ENCODE measurements at regions not wholly inside any gene's neighbourhood (a gene's known extent, or its start where the extent isn't known, plus 50 kb on each side); places are given as distances from the start of the nearest gene placed in this dataset.
A peak's percentile ranks its signal among the peaks of the same experiment; 100 is the strongest.
"Not testable (repeated sequence)": the region's sequence is repeated elsewhere in the genome, so short reads cannot be mapped to it uniquely, and the experiment has no call there.

DNA sequence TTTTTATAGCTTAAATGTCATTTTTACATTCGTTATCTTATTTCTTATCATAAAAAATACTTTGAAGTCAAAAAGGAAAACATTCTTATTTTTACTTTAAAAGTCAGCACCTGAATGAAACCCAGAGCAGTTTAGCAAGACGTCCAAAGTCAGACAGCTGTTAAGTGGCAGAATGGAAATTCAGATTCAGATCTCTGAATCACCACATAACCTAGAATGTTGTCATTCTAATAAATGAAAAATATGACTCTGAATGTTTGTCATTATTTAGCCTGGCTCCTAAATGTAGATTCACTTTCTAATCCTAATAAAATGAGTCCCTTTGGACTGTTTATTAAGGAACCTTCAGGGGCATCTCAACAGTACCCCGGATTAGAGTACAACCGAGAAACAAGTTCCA is 75.2 kb upstream of the RGS7 start:
- TF ChIP-seq, protein P1, sequence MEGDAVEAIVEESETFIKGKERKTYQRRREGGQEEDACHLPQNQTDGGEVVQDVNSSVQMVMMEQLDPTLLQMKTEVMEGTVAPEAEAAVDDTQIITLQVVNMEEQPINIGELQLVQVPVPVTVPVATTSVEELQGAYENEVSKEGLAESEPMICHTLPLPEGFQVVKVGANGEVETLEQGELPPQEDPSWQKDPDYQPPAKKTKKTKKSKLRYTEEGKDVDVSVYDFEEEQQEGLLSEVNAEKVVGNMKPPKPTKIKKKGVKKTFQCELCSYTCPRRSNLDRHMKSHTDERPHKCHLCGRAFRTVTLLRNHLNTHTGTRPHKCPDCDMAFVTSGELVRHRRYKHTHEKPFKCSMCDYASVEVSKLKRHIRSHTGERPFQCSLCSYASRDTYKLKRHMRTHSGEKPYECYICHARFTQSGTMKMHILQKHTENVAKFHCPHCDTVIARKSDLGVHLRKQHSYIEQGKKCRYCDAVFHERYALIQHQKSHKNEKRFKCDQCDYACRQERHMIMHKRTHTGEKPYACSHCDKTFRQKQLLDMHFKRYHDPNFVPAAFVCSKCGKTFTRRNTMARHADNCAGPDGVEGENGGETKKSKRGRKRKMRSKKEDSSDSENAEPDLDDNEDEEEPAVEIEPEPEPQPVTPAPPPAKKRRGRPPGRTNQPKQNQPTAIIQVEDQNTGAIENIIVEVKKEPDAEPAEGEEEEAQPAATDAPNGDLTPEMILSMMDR (conservative IDR thresholded peaks at IDR 0.05), result no peak
- Mint-ChIP-seq H3K4me3 (no peak overlapping the region), H3K36me3 (no peaks in the 10 kb centered on the region), H3K27me3 (peaks cover 25% of the 10 kb centered on the region), H3K4me1 (ENCODE audit: unreplicated experiment) (no peaks in the 10 kb centered on the region), H3K27ac (no peak overlapping the region), H3K9me3 (peaks cover 7% of the 10 kb centered on the region)
- DNase-seq (ENCODE audit: extremely low spot score, unreplicated experiment), result no peak

DNA sequence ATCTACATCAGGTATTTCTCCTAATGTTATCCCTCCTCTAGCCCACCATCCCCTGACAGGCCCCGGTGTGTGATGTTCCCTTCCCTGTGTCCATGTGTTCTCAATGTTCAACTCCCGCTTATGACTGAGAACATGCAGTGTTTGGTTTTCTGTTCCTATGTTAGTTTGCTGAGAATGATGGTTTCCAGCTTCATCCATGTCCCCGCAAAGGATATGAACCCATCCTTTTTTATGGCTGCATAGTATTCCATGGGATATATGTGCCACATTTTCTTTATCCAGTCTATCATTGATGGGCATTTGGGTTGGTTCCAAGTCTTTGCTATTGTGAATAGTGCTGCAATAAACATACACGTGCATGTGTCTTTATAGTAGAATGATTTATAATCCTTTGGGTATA is 68.1 kb upstream of the RGS7 start:
- H3K27ac Mint-ChIP-seq, result not testable (repeated sequence)
- Mint-ChIP-seq H3K27me3 (peaks cover 71% of the 10 kb centered on the region), H3K4me3 (peak overlapping the region; percentile 78)

DNA sequence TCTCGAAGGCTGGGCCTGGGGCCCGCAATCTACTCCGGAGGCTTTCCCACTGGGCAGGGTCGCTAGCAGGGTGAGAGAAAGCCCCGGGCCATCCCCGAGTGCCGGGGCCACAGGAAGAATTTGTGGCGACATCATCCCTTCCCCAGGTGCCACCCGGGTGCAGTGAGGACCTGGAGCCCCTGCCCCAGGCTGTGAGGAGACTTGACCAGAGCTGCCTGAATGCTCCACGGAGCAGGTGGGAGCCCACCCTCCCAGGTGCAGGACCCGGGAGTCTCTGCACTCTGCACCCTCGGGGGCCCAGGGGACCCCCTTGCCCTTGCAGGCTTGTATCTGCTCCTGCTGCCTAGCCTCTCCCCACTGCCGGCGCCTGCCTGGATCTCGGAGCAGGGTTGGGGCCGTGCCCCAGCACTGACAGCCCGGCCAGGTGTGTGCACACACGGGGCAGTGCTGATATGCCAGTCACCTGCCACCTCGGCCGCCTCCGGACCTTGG is 67.5 kb upstream of the RGS7 start:
- Mint-ChIP-seq H3K27ac (no peak overlapping the region), H3K4me3 (no peak overlapping the region), H3K36me3 (no peaks in the 10 kb centered on the region), H3K4me1 (ENCODE audit: unreplicated experiment) (peaks cover 4% of the 10 kb centered on the region), H3K27me3 (peaks cover 70% of the 10 kb centered on the region), H3K9me3 (peaks cover 5% of the 10 kb centered on the region)
- TF ChIP-seq, protein P1 (conservative IDR thresholded peaks at IDR 0.05), result no peak
- DNase-seq (ENCODE audit: extremely low spot score, unreplicated experiment), result no peak

More for the DNA sequence above, 68.1 kb upstream of the RGS7 start:
- H3K36me3 Mint-ChIP-seq; DNase-seq (ENCODE audit: extremely low spot score, unreplicated experiment); H3K9me3 Mint-ChIP-seq; H3K4me1 Mint-ChIP-seq (ENCODE audit: unreplicated experiment): not testable (repeated sequence)

DNA sequence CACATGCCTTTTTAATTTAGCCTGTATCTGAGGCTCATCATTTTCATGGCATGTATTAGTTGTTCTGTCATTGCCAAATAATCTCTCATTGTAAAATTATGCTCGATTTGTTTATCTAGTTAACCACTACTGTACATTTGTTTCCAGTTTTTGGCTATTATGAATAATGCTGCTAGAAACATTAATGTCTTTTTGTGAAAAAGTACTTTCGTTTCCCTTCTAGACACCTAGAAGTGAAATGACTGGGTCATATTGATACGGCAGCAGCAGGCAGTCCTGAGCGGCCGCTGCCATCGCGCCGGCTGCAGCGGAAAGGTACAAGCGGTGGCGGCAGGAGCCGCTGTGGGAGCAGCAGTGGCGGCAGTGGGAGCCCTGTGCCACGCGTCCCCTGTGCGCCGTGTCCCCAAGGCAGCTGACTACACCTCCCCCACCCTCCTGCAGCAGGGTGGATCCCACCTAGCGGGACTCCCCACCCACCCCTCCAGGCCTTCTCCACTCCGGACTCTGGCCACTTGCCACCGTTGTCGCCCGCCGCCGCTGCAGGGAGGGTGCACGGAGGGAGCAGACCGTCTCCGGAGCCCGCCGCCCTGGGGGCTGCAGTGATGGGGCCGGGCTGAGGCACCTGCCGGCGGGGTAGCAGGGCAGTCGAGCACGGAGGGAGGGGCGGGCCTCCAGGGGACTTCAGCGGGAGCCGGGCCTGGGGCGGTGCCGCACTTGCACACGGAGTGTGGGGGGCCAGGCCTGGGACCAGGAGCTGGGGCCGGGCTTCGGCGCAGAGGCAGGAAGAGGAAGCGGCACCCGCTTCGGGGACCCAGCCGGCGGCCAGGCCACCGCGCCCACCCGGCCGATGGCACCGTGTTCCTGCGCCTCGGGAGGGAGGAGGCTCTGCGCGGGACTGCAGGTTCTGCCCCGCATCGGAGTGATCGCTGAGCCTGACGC is 66.8 kb upstream of the RGS7 start:
- Mint-ChIP-seq H3K4me1 (ENCODE audit: unreplicated experiment) (peaks cover 4% of the 10 kb centered on the region), H3K36me3 (no peaks in the 10 kb centered on the region), H3K4me3 (peak overlapping the region; percentile 85), H3K9me3 (peaks cover 5% of the 10 kb centered on the region), H3K27me3 (peaks cover 67% of the 10 kb centered on the region), H3K27ac (no peak overlapping the region)
- DNase-seq (ENCODE audit: extremely low spot score, unreplicated experiment), result no peak
- TF ChIP-seq, protein P1 (conservative IDR thresholded peaks at IDR 0.05), result peak; percentile 24

DNA sequence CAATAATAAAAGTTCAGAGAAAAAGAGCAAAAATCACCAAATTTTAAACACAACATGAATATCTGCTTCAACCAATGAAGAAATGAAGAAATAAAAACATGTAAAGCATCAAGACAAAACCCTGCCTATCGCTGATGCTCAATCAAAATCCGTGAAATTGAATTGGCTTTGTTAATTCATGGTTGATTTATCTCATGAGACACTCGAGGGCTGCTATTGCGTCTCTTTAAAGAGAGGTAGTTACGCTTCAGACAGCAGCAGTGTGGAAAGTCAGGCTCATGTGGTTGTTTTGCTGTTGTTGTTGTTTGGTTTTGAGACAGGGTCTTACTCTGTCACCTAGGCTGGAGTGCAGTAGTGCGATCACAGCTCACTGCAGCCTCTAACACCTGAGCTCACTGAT is 65.5 kb upstream of the RGS7 start:
- peaks cover 58% of the 10 kb centered on the region for H3K27me3 Mint-ChIP-seq
- TF ChIP-seq, protein P1 (conservative IDR thresholded peaks at IDR 0.05), result no peak
- H3K27ac Mint-ChIP-seq, result no peak overlapping the region
- no peak for DNase-seq (ENCODE audit: extremely low spot score, unreplicated experiment)
- peaks cover 5% of the 10 kb centered on the region for H3K9me3 Mint-ChIP-seq
- no peaks in the 10 kb centered on the region for H3K36me3 Mint-ChIP-seq
- H3K4me3 Mint-ChIP-seq, result peak overlapping the region; percentile 61
- H3K4me1 Mint-ChIP-seq (ENCODE audit: unreplicated experiment), result peaks cover 4% of the 10 kb centered on the region

DNA sequence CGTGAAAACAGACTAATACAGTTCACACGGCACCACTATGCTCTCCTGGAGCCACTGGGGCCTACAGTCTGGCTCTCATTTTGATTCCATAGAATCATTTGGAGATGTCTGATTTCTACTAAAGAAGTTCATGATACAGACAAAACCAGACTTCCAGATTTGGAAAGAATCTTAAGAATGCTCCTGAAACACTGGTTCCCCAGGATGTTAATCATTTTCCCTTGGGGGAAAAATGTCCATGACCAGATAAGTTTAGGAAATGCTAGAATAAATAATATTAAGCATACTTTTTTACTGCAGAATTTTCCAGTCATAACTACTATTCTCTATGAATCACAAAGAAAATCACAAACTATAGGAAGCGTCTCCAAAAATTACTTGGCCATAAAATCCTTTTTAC is 63.0 kb upstream of the RGS7 start:
- Mint-ChIP-seq H3K4me1 (ENCODE audit: unreplicated experiment) (peaks cover 4% of the 10 kb centered on the region), H3K4me3 (no peak overlapping the region), H3K36me3 (no peaks in the 10 kb centered on the region), H3K27me3 (peaks cover 43% of the 10 kb centered on the region), H3K27ac (no peak overlapping the region), H3K9me3 (no peaks in the 10 kb centered on the region)
- no peak for DNase-seq (ENCODE audit: extremely low spot score, unreplicated experiment)
- TF ChIP-seq, protein P1 (conservative IDR thresholded peaks at IDR 0.05), result no peak

Data from type B pancreatic cell (in vitro differentiated cells).